ENCODE measurements at regions not wholly inside any gene's neighbourhood (a gene's known extent, or its start where the extent isn't known, plus 50 kb on each side); places are given as distances from the start of the nearest gene placed in this dataset.

GRCh38 chr1:5522531-5523145 is 469.6 kb downstream of the NPHP4 start:
- no peak for DNase-seq (ENCODE audit: low read depth in 2 of 2)

- no peak for DNase-seq (ENCODE audit: low read depth in 2 of 2)
Observed at GRCh38 chr1:5519366-5520135, 472.7 kb downstream of the NPHP4 start.

DNA sequence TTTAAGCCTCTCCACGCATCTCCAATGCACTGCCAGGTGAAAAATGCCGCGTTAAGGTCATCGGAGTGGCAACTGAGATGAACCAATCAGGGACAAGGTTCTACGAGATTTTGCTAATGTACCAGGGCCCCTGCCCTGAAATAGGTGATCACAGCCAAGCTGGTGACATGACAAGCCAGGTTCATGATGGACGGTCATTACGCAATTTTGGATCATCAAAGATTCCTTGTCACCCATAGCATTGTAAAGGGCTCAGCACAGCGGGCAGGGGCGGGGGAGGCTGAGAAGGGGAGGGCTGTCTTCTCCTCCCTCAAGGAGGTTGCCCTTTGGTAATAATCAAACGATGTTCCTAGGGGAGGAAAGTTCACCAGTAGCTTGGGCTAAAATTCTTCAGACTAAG is 475.5 kb downstream of the NPHP4 start:
- no peak for DNase-seq (ENCODE audit: low read depth in 2 of 2)

GRCh38 chr1:5515501-5515900 is 476.7 kb downstream of the NPHP4 start:
- DNase-seq (ENCODE audit: low read depth in 2 of 2): no peak

- DNase-seq (ENCODE audit: low read depth in 2 of 2): peak; percentile 18 to 24
Observed at GRCh38 chr1:5514527-5515183, 477.6 kb downstream of the NPHP4 start.

GRCh38 chr1:5513846-5514526 is 478.2 kb downstream of the NPHP4 start:
- no peak for DNase-seq (ENCODE audit: low read depth in 2 of 2)

DNA sequence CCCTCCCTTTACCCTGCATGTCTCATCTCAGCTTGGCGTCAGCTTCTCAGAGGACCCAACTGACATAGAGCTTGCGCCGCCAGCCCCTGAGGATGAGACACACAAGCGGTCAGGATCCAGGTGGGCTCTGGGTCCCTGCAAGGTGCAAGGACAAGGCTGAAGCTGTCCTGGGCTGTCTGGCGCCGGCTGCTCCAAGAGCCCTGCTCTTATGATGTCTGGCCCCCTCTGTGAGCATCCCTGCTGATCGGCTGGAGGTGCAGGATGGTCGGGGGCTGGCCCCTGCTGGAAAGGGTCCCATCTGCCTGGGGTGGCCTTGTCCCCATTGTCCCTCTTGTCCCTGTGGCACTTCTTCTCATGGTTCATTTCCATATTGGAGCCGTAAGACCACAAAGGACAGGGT is 479.0 kb downstream of the NPHP4 start:
- DNase-seq (ENCODE audit: low read depth in 2 of 2): no peak

DNA sequence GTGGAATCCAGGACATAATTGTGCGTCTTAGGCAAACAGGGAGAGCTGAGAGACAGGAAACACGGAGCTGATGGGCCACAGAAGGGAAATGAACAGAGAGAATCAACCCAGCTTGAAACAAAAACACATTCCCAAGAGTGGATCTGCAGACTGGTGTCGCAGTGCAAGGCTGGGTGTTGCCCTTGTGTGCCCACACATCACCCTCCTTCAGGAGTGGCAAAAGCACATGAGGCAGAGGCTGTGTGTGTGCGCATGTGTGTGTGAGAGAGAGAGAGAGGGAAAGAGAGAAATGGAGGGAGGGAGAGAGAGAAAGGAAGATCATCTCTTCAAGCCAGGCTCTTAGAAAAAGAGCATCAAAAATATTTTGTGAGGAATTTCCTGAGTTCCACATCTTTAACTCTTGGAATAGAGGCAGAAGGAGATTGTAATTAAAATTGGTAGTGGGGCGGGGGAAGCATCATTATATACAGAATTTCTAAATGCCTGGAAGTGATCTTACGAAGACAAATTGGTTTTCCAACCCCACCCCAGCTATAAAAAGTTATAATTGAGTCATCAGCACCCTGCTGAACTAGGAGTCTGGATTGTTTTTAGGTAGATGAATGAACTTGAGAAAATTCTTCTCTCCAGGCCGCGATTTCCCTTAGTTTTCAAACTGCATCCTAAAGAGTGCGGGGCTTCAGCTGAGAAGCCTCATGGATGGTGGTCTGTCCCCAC is 480.7 kb downstream of the NPHP4 start:
- no peak for DNase-seq (ENCODE audit: low read depth in 2 of 2)

DNA sequence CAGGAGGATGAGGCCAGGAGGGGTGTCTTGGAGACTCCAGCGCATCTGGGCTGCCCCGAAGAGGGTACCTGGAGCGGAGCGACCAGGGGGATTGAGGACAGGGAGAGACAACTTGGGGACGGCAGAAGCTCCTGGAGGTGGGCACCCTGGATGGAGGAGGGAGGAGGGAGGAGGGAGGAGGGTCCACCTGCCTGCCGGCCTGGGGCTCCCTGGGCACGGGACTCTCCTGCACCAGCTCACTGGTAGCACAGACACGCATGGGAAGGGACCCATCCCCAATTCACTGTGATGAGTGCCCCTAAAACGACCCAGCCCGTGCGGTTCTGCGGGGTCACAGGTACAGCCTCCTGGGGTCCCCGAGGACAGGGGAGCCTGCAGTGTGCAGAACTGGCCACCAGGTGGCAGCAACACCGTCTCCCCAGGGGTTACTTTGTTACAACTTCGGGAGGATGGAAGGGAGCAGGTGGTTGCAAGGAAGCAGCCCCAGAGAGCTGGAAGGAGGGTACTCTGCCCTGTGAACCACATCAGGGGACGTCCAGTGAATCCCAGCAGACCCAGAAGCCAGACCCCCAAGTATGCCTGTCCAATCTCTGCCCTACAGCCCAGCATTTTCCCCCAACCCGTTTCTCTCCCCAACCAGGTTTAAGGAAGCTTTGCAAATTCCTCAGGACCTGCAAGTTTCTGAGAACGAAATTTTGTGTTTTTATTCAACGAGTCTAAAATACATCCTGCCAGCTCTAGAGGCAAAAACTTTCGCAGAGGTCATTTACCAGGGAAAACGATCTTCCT is 482.4 kb downstream of the NPHP4 start:
- peak; percentile 29 to 31 for DNase-seq (ENCODE audit: low read depth in 2 of 2)

- DNase-seq (ENCODE audit: low read depth in 2 of 2): no peak
Observed at GRCh38 chr1:5508669-5509330, 483.4 kb downstream of the NPHP4 start.

GRCh38 chr1:5507340-5507739 is 484.9 kb downstream of the NPHP4 start:
- DNase-seq (ENCODE audit: low read depth in 2 of 2): no peak

DNA sequence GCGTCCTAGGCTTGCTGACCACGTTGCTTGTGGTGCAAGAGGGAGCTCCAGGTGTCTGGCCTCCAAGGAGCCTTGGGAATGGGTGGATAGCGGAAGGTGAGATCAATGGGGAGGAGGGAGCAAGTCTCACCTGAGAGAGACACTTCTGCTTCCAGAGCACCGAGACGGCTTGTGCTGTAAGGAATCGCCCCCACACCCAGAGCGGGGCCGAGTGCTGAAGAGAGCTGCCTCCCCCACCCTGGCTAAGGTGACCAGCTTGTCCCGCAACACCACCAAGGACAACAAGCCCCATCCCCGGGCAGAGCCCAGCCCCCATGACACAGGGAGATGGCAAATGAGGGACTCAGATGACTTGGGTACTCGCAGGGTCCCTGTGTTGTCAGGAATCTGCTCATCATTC is 485.6 kb downstream of the NPHP4 start:
- no peak for DNase-seq (ENCODE audit: low read depth in 2 of 2)

- DNase-seq (ENCODE audit: low read depth in 2 of 2): no peak
Observed at GRCh38 chr1:5505944-5506343, 486.3 kb downstream of the NPHP4 start.

DNA sequence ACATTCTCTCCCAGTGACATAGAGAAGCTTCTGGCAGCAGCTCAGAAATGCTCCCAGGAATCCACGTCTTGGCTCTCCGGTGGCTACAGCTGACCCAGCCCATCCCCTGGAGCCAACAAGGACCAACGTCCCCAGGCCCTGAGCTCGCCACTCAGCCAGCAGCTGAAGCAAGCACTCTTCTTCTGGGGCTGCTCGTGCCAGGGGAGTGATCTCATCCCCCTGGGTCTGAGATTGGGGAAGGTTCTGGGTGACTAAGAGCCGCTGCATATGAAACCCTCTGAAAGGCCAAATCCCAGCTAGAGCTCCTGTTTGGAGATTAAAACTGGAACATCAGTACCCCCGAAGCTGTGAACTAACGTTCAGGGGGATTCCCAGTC is 487.9 kb downstream of the NPHP4 start:
- no peak for DNase-seq (ENCODE audit: low read depth in 2 of 2)

DNA sequence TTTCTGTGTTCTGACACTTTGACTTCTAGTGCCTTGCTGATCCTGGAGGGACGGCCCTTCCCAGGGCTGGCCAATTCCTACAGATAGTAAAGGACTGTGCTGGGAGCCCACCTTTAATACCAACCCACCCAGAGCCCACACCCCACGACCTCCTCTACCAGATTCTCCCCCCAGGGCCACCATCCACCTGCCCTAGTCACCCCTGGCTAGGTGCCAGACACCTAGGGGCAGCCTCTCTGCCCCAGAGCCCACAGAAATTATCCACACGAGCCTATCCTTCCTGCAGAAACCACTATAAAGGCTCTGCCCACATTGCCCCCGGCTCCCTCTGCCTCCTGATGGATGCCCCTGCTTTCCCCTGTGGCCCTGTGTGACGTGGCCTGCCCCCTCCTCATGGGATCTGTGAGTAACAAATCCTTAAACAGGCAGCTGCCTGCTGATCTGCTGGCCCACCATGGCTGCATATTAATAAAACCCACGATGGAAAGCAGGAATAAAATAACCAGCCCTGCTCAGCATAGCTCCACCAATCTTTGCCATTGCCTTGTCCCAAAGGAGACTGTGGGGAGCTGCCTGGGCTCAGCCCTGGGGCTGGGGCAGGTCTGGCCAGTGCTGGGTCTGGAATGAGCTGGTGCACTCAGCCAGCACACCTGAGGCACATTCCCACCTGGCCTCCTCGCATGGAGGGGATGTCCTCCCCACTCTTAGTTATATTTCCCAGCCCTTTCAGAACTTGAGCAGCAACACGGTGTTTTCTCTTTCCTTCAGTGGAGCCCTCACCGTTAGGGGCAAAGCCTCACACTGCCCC is 488.5 kb downstream of the NPHP4 start:
- no peak for DNase-seq (ENCODE audit: low read depth in 2 of 2)

GRCh38 chr1:5502311-5503194 is 489.7 kb downstream of the NPHP4 start:
- DNase-seq (ENCODE audit: low read depth in 2 of 2): no peak

GRCh38 chr1:5501206-5501930 is 490.9 kb downstream of the NPHP4 start:
- no peak for DNase-seq (ENCODE audit: low read depth in 2 of 2)

DNA sequence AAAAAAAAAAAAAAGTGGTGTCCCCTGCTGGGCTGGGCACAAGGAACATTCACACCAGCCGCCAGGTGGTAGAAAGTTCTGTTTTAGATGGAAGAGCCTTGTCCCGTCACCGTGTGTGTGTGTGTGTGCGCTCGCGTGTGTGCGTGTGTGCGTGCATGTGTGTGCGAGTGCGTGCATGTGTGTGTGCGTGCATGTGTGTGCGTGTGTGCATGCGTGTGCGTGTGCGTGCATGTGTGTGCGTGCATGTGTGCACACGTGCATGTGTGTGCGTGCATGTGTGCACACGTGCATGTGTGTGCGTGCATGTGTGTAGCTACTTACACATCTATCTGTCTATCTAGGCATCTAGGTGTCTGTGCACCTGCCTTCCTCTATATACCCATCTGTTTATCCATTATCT is 491.7 kb downstream of the NPHP4 start:
- no peak for DNase-seq (ENCODE audit: low read depth in 2 of 2)
